ENCODE measurements at regions not wholly inside any gene's neighbourhood (a gene's known extent, or its start where the extent isn't known, plus 50 kb on each side); places are given as distances from the start of the nearest gene placed in this dataset.

- Histone ChIP-seq H4K20me1 (ENCODE audit: insufficient read depth, low read length) (no peaks in the 10 kb centered on the region), H2AFZ (ENCODE audit: insufficient read depth, low read depth, low read length, poor library complexity, severe bottlenecking) (no peak overlapping the region), H3K9ac (ENCODE audit: insufficient read depth, low read length, poor library complexity, severe bottlenecking) (no peak overlapping the region), H3K4me3 (replicated peaks in 1 of 3; ENCODE audit: low read depth in 2 of 3, low read length in 3 of 3) (no peak overlapping the region), H3K4me1 (ENCODE audit: control insufficient read depth in 1 of 2, insufficient read depth in 2 of 2, low read length in 2 of 2) (no peaks in the 10 kb centered on the region), H3K27ac (ENCODE audit: low read depth in 1 of 2, low read length in 2 of 2) (no peak overlapping the region), H3K79me2 (ENCODE audit: insufficient read depth, low read length) (no peaks in the 10 kb centered on the region), H3K27me3 (ENCODE audit: control insufficient read depth in 2 of 2, insufficient read depth in 2 of 2, low read length in 2 of 2) (no peaks in the 10 kb centered on the region), H3K4me2 (replicated peaks; ENCODE audit: extremely low read depth, low read length, poor library complexity, severe bottlenecking) (no peak overlapping the region), H3K9me3 (replicated peaks in 1 of 2; ENCODE audit: control insufficient read depth in 1 of 2, insufficient read depth in 1 of 2, low read length in 2 of 2) (peaks cover 0 to 3% of the 10 kb centered on the region in 2 donors), H3K36me3 (replicated peaks in 1 of 2; ENCODE audit: control insufficient read depth in 1 of 2, insufficient read depth in 2 of 2, low read length in 2 of 2) (no peaks in the 10 kb centered on the region)
- H3K27ac Mint-ChIP-seq = no peak overlapping the region
- H3K9me3 Mint-ChIP-seq = peaks cover 0 to 8% (median 0%) of the 10 kb centered on the region in 7 donors
- 93% methylated on average over 5 of the region's 5 CpGs for WGBS (ENCODE audit: insufficient coverage)
- intact Hi-C loops (cut with micrococcal nuclease) = no loop called here
- no peak for TF ChIP-seq CTCF (IDR thresholded peaks at IDR 0.05)
- H3K4me3 Mint-ChIP-seq = no peak overlapping the region
- H3K27me3 Mint-ChIP-seq (ENCODE audit: low read depth in 3 of 3) = peaks cover 0 to 2% (median 0%) of the 10 kb centered on the region in 3 donors
- DNase-seq = no peak
- H3K36me3 Mint-ChIP-seq = no peaks in the 10 kb centered on the region
- no peaks in the 10 kb centered on the region for H3K4me1 Mint-ChIP-seq
Measured at GRCh38 chr18:73045037-73045436, 177.2 kb upstream of the NETO1 start.

GRCh38 chr18:73043611-73044010 lies 175.8 kb upstream of the NETO1 start:
- H3K4me1 Mint-ChIP-seq = no peaks in the 10 kb centered on the region
- intact Hi-C loops (cut with micrococcal nuclease) = no loop called here
- no peaks in the 10 kb centered on the region for H3K36me3 Mint-ChIP-seq
- Histone ChIP-seq H4K20me1 (ENCODE audit: insufficient read depth, low read length) (no peaks in the 10 kb centered on the region), H3K4me3 (replicated peaks in 1 of 3; ENCODE audit: low read depth in 2 of 3, low read length in 3 of 3) (no peak overlapping the region), H3K4me1 (ENCODE audit: control insufficient read depth in 1 of 2, insufficient read depth in 2 of 2, low read length in 2 of 2) (no peaks in the 10 kb centered on the region), H3K27me3 (ENCODE audit: control insufficient read depth in 2 of 2, insufficient read depth in 2 of 2, low read length in 2 of 2) (no peaks in the 10 kb centered on the region), H3K36me3 (replicated peaks in 1 of 2; ENCODE audit: control insufficient read depth in 1 of 2, insufficient read depth in 2 of 2, low read length in 2 of 2) (no peaks in the 10 kb centered on the region), H3K27ac (ENCODE audit: low read depth in 1 of 2, low read length in 2 of 2) (no peak overlapping the region), H2AFZ (ENCODE audit: insufficient read depth, low read depth, low read length, poor library complexity, severe bottlenecking) (no peak overlapping the region), H3K9ac (ENCODE audit: insufficient read depth, low read length, poor library complexity, severe bottlenecking) (no peak overlapping the region), H3K79me2 (ENCODE audit: insufficient read depth, low read length) (no peaks in the 10 kb centered on the region), H3K4me2 (replicated peaks; ENCODE audit: extremely low read depth, low read length, poor library complexity, severe bottlenecking) (no peak overlapping the region), H3K9me3 (replicated peaks in 1 of 2; ENCODE audit: control insufficient read depth in 1 of 2, insufficient read depth in 1 of 2, low read length in 2 of 2) (no peaks in the 10 kb centered on the region)
- H3K4me3 Mint-ChIP-seq = no peak overlapping the region
- TF ChIP-seq CTCF (IDR thresholded peaks at IDR 0.05) = no peak
- peaks cover 0 to 8% (median 0%) of the 10 kb centered on the region in 7 donors for H3K9me3 Mint-ChIP-seq
- H3K27me3 Mint-ChIP-seq (ENCODE audit: low read depth in 3 of 3) = peaks cover 0 to 2% (median 0%) of the 10 kb centered on the region in 3 donors
- H3K27ac Mint-ChIP-seq = no peak overlapping the region
- DNase-seq = no peak

All from CD14-positive monocyte (primary cell).